IMR-90 (cell line): ENCODE measurements at regions not wholly inside any gene's neighbourhood (a gene's known extent, or its start where the extent isn't known, plus 50 kb on each side); places are given as distances from the start of the nearest gene placed in this dataset.

Source experiments
- ATAC-seq: fragments of 200-7000 bp; cut with Tn5 transposase; 2 replicates; pipeline ENCODE4 v1.9.1; 2020; ENCODE audit warnings: low read depth, mild to moderate bottlenecking, moderate library complexity
- BruUV-seq: library from RNA; stranded (reverse); fragments of 400-500 nt; replicated peaks from 2 replicates; lab custom pipeline; 2021; lab: Mats Ljungman, UMichigan
- CTCF ChIA-PET: fragments of 300-600 bp; formaldehyde crosslinking; extraction: SDS; loops from one replicate; lab custom pipeline; 2021; ENCODE audit warnings: antibody characterized with exemption; lab: Yijun Ruan, JAX
- POLR2A ChIA-PET: fragments of 300-600 bp; sonication (Branson Sonifier 250); formaldehyde crosslinking; loops from one replicate; lab custom pipeline; 2022; ENCODE audit warnings: antibody characterized with exemption; ENCODE audit not compliant: unreplicated experiment; lab: Charles Lee
- DNase-seq: peaks from one replicate; pipeline ENCODE4 v3.0.0; 2013
- H2AFZ ChIP-seq: replicated peaks from 2 replicates; pipeline ENCODE3; 2013; ENCODE audit warnings: low read length, mild to moderate bottlenecking; ENCODE audit not compliant: poor library complexity
- H2AK5ac ChIP-seq: 2 replicates; pipeline ENCODE4 v1.6.1; 2013; ENCODE audit warnings: low read depth, low read length, inconsistent platforms
- H2AK9ac ChIP-seq: replicated peaks from 2 replicates; pipeline ENCODE3; 2013; ENCODE audit warnings: mild to moderate bottlenecking, low read depth, low read length, moderate library complexity; ENCODE audit not compliant: poor library complexity
- H2BK120ac ChIP-seq: 2 replicates; pipeline ENCODE4 v1.6.1; 2013; ENCODE audit warnings: low read depth, low read length, inconsistent platforms
- H2BK15ac ChIP-seq: 3 replicates; pipeline ENCODE4 v1.6.1; 2013; ENCODE audit warnings: low read depth, low read length, inconsistent platforms
- H2BK20ac ChIP-seq: 2 replicates; pipeline ENCODE4 v1.6.1; 2013; ENCODE audit warnings: low read depth, mild to moderate bottlenecking, inconsistent platforms, low read length, moderate library complexity
- H2BK5ac ChIP-seq: 2 replicates; pipeline ENCODE4 v1.6.1; 2013; ENCODE audit warnings: mild to moderate bottlenecking, low read depth, low read length, inconsistent platforms; ENCODE audit not compliant: poor library complexity, severe bottlenecking
- H3K14ac ChIP-seq: replicated peaks from 2 replicates; pipeline ENCODE4 v1.6.1; 2013; ENCODE audit warnings: low read depth, low read length, inconsistent platforms
- H3K18ac ChIP-seq: 2 replicates; pipeline ENCODE4 v1.6.1; 2013; ENCODE audit warnings: low read depth, low read length, control low read depth
- H3K23ac ChIP-seq: 2 replicates; pipeline ENCODE4 v1.6.1; 2013; ENCODE audit warnings: low read depth, low read length, inconsistent platforms
- H3K27ac ChIP-seq: 2 replicates; pipeline ENCODE4 v1.5.1; 2013; ENCODE audit warnings: mild to moderate bottlenecking, control low read depth, low read length; ENCODE audit not compliant: insufficient read depth
- H3K27me3 ChIP-seq: 2 replicates; pipeline ENCODE4 v1.6.1; 2013; ENCODE audit warnings: low read length; ENCODE audit not compliant: control insufficient read depth, insufficient read depth
- H3K36me3 ChIP-seq: 2 replicates; pipeline ENCODE4 v1.6.1; 2013; ENCODE audit warnings: low read length, mixed read lengths; ENCODE audit not compliant: control insufficient read depth, insufficient read depth
- H3K4ac ChIP-seq: 2 replicates; pipeline ENCODE4 v1.6.1; 2013; ENCODE audit warnings: low read depth, low read length, inconsistent platforms
- H3K4me1 ChIP-seq: 2 replicates; pipeline ENCODE4 v1.6.1; 2013; ENCODE audit warnings: low read length, mixed read lengths; ENCODE audit not compliant: control insufficient read depth, insufficient read depth
- H3K4me2 ChIP-seq: 2 replicates; pipeline ENCODE4 v1.6.1; 2013; ENCODE audit warnings: low read depth, mild to moderate bottlenecking, control low read depth, low read length, moderate library complexity
- H3K4me3 ChIP-seq: 2 replicates; pipeline ENCODE4 v1.5.1; 2013; ENCODE audit warnings: low read depth, mild to moderate bottlenecking, control low read depth, low read length, moderate library complexity; ENCODE audit not compliant: insufficient read depth
- H3K56ac ChIP-seq: 2 replicates; pipeline ENCODE4 v1.6.1; 2013; ENCODE audit warnings: low read length, inconsistent platforms; ENCODE audit not compliant: insufficient read depth; ENCODE audit errors: extremely low read depth
- H3K79me1 ChIP-seq, 2 experiments: 2 replicates each; pipeline ENCODE4 v1.6.1; 2013; ENCODE audit warnings: low read length in 2 of 2, inconsistent platforms in 1 of 2, low read depth in 1 of 2
- H3K9ac ChIP-seq: 2 replicates; pipeline ENCODE4 v1.6.1; 2013; ENCODE audit warnings: low read depth, low read length, control low read depth
- H3K9me1 ChIP-seq: 2 replicates; pipeline ENCODE4 v1.6.1; 2013; ENCODE audit warnings: low read length, inconsistent platforms; ENCODE audit not compliant: insufficient read depth
- H3K9me3 ChIP-seq: 2 replicates; pipeline ENCODE4 v1.6.1; 2013; ENCODE audit warnings: low read length; ENCODE audit not compliant: control insufficient read depth, insufficient read depth
- H4K20me1 ChIP-seq: 2 replicates; pipeline ENCODE4 v1.6.1; 2013; ENCODE audit warnings: low read length, inconsistent platforms; ENCODE audit not compliant: insufficient read depth
- H4K5ac ChIP-seq: 2 replicates; pipeline ENCODE4 v1.6.1; 2013; ENCODE audit warnings: mild to moderate bottlenecking, low read depth, low read length, control low read depth
- H4K8ac ChIP-seq, 2 experiments: 2 replicates each; pipeline ENCODE4 v1.6.1; 2013; ENCODE audit warnings: low read depth in 2 of 2, low read length in 2 of 2, control low read depth in 1 of 2, inconsistent platforms in 1 of 2
- H4K91ac ChIP-seq: 2 replicates; pipeline ENCODE4 v1.6.1; 2013; ENCODE audit warnings: low read depth, low read length, inconsistent platforms; ENCODE audit not compliant: insufficient read depth
- BHLHE40 ChIP-seq: fragments of 150-350 bp; IDR thresholded peaks from 2 replicates; pipeline ENCODE4 v1.6.1; 2016; ENCODE audit warnings: mild to moderate bottlenecking, low read depth, low read length
- CEBPB ChIP-seq: IDR thresholded peaks from 2 replicates; pipeline ENCODE4 v1.6.1; 2012; ENCODE audit warnings: low read depth, low read length, improper control_type of control experiment
- NFE2L2 ChIP-seq: fragments of 150-350 bp; IDR thresholded peaks from 2 replicates; pipeline ENCODE4 v1.6.1; 2016; ENCODE audit warnings: low read depth, mild to moderate bottlenecking, low read length
- RFX5 ChIP-seq: IDR thresholded peaks from 2 replicates; pipeline ENCODE4 v1.8.0; 2012; ENCODE audit warnings: low read depth, mild to moderate bottlenecking, low read length, moderate library complexity
- SMC3 ChIP-seq: fragments of 150-350 bp; IDR thresholded peaks from 2 replicates; pipeline ENCODE4 v1.6.1; 2016; ENCODE audit warnings: low read depth, mild to moderate bottlenecking, antibody characterized with exemption, low read length, moderate library complexity
- WGBS, 2 experiments: methylation state at CpG; one replicate each; pipeline versions ENCODE4 v1.1.5 to v1.1.7; 2013; ENCODE audit warnings: missing lambda C conversion rate in 2 of 2; ENCODE audit not compliant: insufficient read length in 1 of 2; ENCODE audit errors: extremely low coverage in 2 of 2; 5-methylcytosine and 5-hydroxymethylcytosine counted together
- dilution Hi-C: fragments of 300-500 bp; cut with HindIII; formaldehyde crosslinking; loops from one replicate; pipeline ENCODE4 v1.14.3; 2018; ENCODE audit warnings: low sequenced_read_pairs; ENCODE audit not compliant: unreplicated experiment
- in situ Hi-C: fragments of 300-500 bp; cut with MboI; formaldehyde crosslinking; loops from 3 replicates; pipeline ENCODE4 v1.14.3; 2019; ENCODE audit warnings: low sequenced_read_pairs, inconsistent platforms, mixed read lengths
- intact Hi-C: fragments of 100-400 bp; cut with micrococcal nuclease; formaldehyde crosslinking; loops from 2 replicates; pipeline ENCODE4 v1.10.0; 2022
- TF ChIP-seq, protein P1 (sequence below): fragments of 150-350 bp; IDR thresholded peaks from 2 replicates; pipeline ENCODE4 v1.6.1; 2016; ENCODE audit warnings: low read depth, mild to moderate bottlenecking, low read length, moderate library complexity, borderline replicate concordance
- TF ChIP-seq, protein P2 (sequence below): conservative IDR thresholded peaks from 2 replicates; pipeline ENCODE4 v1.5.1; 2012; ENCODE audit warnings: mild to moderate bottlenecking, low read depth, low read length, improper control_type of control experiment

DNA sequence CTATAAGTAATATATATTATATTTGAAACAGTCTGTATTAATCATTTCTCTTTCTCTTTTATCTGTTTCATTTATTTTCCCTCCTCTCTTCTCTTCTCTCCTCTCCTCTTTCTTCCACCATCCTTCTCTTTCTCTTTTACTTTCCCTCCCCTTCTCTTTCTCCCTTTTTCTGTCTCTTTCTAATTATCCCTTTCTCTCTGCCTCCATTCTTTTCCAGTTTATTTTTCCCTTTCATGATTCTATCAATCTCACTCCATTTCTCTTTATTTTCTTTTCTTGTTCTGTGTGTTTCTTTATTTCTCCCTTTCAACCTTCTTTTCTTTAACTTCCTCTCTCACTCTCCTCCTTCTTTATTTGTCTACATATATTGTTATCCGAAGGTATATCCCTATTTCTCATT lies 399.8 kb upstream of the POU3F4 start:
- intact Hi-C loops = no loop called here
- CTCF ChIA-PET = no interaction called here
- Histone ChIP-seq H3K27me3 (no peaks in the 10 kb centered on the region), H3K36me3 (no peaks in the 10 kb centered on the region), H3K4ac (no peak overlapping the region), H3K4me1 (no peaks in the 10 kb centered on the region), H3K9me1 (no peaks in the 10 kb centered on the region), H3K9ac (no peak overlapping the region), H2BK120ac (no peak overlapping the region), H4K91ac (no peak overlapping the region), H2BK5ac (no peak overlapping the region), H4K20me1 (no peaks in the 10 kb centered on the region), H3K9me3 (no peaks in the 10 kb centered on the region), H3K4me3 (no peak overlapping the region), H3K56ac (no peak overlapping the region), H3K4me2 (no peak overlapping the region), H2AK9ac (no peak overlapping the region), H2BK15ac (no peak overlapping the region), H2AK5ac (no peak overlapping the region), H4K5ac (no peak overlapping the region), H3K79me1 (no peaks in the 10 kb centered on the region), H3K23ac (no peak overlapping the region), H3K18ac (no peak overlapping the region), H3K14ac (no peak overlapping the region), H2BK20ac (no peak overlapping the region), H4K8ac (no peak overlapping the region), H2AFZ (no peak overlapping the region), H3K27ac (no peak overlapping the region)
- POLR2A ChIA-PET = no interaction called here
- WGBS, 2 experiments = no CpG with 5 or more reads among the region's 1 CpG
- ATAC-seq (no peak), DNase-seq (no peak)
- dilution Hi-C loops = no loop called here
- no TSS peak for BruUV-seq
- TF ChIP-seq, protein P1, sequence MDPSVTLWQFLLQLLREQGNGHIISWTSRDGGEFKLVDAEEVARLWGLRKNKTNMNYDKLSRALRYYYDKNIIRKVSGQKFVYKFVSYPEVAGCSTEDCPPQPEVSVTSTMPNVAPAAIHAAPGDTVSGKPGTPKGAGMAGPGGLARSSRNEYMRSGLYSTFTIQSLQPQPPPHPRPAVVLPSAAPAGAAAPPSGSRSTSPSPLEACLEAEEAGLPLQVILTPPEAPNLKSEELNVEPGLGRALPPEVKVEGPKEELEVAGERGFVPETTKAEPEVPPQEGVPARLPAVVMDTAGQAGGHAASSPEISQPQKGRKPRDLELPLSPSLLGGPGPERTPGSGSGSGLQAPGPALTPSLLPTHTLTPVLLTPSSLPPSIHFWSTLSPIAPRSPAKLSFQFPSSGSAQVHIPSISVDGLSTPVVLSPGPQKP = no peak
- no peak for TF ChIP-seq BHLHE40
- TF ChIP-seq NFE2L2 = no peak
- no peak for TF ChIP-seq SMC3
- TF ChIP-seq, protein P2, sequence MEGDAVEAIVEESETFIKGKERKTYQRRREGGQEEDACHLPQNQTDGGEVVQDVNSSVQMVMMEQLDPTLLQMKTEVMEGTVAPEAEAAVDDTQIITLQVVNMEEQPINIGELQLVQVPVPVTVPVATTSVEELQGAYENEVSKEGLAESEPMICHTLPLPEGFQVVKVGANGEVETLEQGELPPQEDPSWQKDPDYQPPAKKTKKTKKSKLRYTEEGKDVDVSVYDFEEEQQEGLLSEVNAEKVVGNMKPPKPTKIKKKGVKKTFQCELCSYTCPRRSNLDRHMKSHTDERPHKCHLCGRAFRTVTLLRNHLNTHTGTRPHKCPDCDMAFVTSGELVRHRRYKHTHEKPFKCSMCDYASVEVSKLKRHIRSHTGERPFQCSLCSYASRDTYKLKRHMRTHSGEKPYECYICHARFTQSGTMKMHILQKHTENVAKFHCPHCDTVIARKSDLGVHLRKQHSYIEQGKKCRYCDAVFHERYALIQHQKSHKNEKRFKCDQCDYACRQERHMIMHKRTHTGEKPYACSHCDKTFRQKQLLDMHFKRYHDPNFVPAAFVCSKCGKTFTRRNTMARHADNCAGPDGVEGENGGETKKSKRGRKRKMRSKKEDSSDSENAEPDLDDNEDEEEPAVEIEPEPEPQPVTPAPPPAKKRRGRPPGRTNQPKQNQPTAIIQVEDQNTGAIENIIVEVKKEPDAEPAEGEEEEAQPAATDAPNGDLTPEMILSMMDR = no peak
- TF ChIP-seq CEBPB = no peak
- TF ChIP-seq RFX5 = no peak
- in situ Hi-C loops = no loop called here
